ENCODE measurements at regions not wholly inside any gene's neighbourhood (a gene's known extent, or its start where the extent isn't known, plus 50 kb on each side); places are given as distances from the start of the nearest gene placed in this dataset.

GRCh38 chr5:60206234-60206633 is 312.7 kb upstream of the PDE4D start:
- ChIA-PET CTCF (no interaction called here), POLR2A (no interaction called here)
- Mint-ChIP-seq H3K27ac (no peak overlapping the region), H3K4me1 (ENCODE audit: low read depth) (no peaks in the 10 kb centered on the region), H3K27me3 (no peaks in the 10 kb centered on the region), H3K4me3 (no peak overlapping the region), H3K36me3 (ENCODE audit: low read depth) (no peaks in the 10 kb centered on the region), H3K9me3 (peaks cover 3% of the 10 kb centered on the region)
- no peak for TF ChIP-seq CTCF (IDR thresholded peaks at IDR 0.05)
- H3K9me3 ChIP-seq (ENCODE audit: control insufficient read depth in 1 of 2, insufficient read depth in 1 of 2, low read length in 2 of 2): peaks cover 0 to 12% of the 10 kb centered on the region in 2 experiments
- no peaks in the 10 kb centered on the region for H3K4me1 ChIP-seq (ENCODE audit: insufficient read depth, low read length)
- no peak overlapping the region for H3K27ac ChIP-seq (ENCODE audit: low read depth in 1 of 2, low read length in 2 of 2)
- H3K4me3 ChIP-seq (ENCODE audit: low read length): no peak overlapping the region
- H3K27me3 ChIP-seq (ENCODE audit: control insufficient read depth in 1 of 2, insufficient read depth in 2 of 2, low read length in 2 of 2): no peaks in the 10 kb centered on the region
- DNase-seq: no peak
- intact Hi-C loops (cut with DNase I, micrococcal nuclease): no loop called here
- H3K36me3 ChIP-seq (ENCODE audit: insufficient read depth, low read length): no peaks in the 10 kb centered on the region
- ATAC-seq (ENCODE audit: poor library complexity): no peak

GRCh38 chr5:60205071-60205470 is 311.5 kb upstream of the PDE4D start:
- no peak overlapping the region for H3K4me3 ChIP-seq (ENCODE audit: low read length)
- no peak overlapping the region for H3K4me3 Mint-ChIP-seq
- no peak overlapping the region for H3K27ac ChIP-seq (ENCODE audit: low read depth in 1 of 2, low read length in 2 of 2)
- ChIA-PET CTCF (no interaction called here), POLR2A (no interaction called here)
- no peaks in the 10 kb centered on the region for H3K36me3 ChIP-seq (ENCODE audit: insufficient read depth, low read length)
- no peaks in the 10 kb centered on the region for H3K4me1 Mint-ChIP-seq (ENCODE audit: low read depth)
- H3K27me3 Mint-ChIP-seq: no peaks in the 10 kb centered on the region
- DNase-seq: no peak
- intact Hi-C loops (cut with DNase I, micrococcal nuclease): no loop called here
- peaks cover 0 to 8% of the 10 kb centered on the region in 2 experiments for H3K9me3 ChIP-seq (ENCODE audit: control insufficient read depth in 1 of 2, insufficient read depth in 1 of 2, low read length in 2 of 2)
- no peaks in the 10 kb centered on the region for H3K36me3 Mint-ChIP-seq (ENCODE audit: low read depth)
- no peak for TF ChIP-seq CTCF (IDR thresholded peaks at IDR 0.05)
- no peaks in the 10 kb centered on the region for H3K27me3 ChIP-seq (ENCODE audit: control insufficient read depth in 1 of 2, insufficient read depth in 2 of 2, low read length in 2 of 2)
- no peaks in the 10 kb centered on the region for H3K4me1 ChIP-seq (ENCODE audit: insufficient read depth, low read length)
- peaks cover 3% of the 10 kb centered on the region for H3K9me3 Mint-ChIP-seq
- no peak for ATAC-seq (ENCODE audit: poor library complexity)
- no peak overlapping the region for H3K27ac Mint-ChIP-seq

- no peak overlapping the region for H3K27ac Mint-ChIP-seq
- POLR2A ChIA-PET: no interaction called here
- Histone ChIP-seq H3K27me3 (ENCODE audit: control insufficient read depth in 1 of 2, insufficient read depth in 2 of 2, low read length in 2 of 2) (no peaks in the 10 kb centered on the region), H3K4me1 (ENCODE audit: insufficient read depth, low read length) (no peaks in the 10 kb centered on the region), H3K4me3 (ENCODE audit: low read length) (no peak overlapping the region), H3K36me3 (ENCODE audit: insufficient read depth, low read length) (no peaks in the 10 kb centered on the region), H3K27ac (ENCODE audit: low read depth in 1 of 2, low read length in 2 of 2) (no peak overlapping the region), H3K9me3 (ENCODE audit: control insufficient read depth in 1 of 2, insufficient read depth in 1 of 2, low read length in 2 of 2) (peaks cover 0 to 3% of the 10 kb centered on the region in 2 experiments)
- ATAC-seq (ENCODE audit: poor library complexity): no peak
- no peaks in the 10 kb centered on the region for H3K27me3 Mint-ChIP-seq
- CTCF ChIA-PET: no interaction called here
- peak in 2 of 14 experiments; percentile 13 to 48 for DNase-seq
- intact Hi-C loops (cut with DNase I, micrococcal nuclease): no loop called here
- no peak for TF ChIP-seq CTCF (IDR thresholded peaks at IDR 0.05)
- peaks cover 7% of the 10 kb centered on the region for H3K9me3 Mint-ChIP-seq
- H3K4me1 Mint-ChIP-seq (ENCODE audit: low read depth): no peaks in the 10 kb centered on the region
- H3K36me3 Mint-ChIP-seq (ENCODE audit: low read depth): no peaks in the 10 kb centered on the region
- H3K4me3 Mint-ChIP-seq: no peak overlapping the region
Observed at GRCh38 chr5:60196385-60197113, 303.0 kb upstream of the PDE4D start.
